ENCODE measurements at regions not wholly inside any gene's neighbourhood (a gene's known extent, or its start where the extent isn't known, plus 50 kb on each side); places are given as distances from the start of the nearest gene placed in this dataset.

DNA sequence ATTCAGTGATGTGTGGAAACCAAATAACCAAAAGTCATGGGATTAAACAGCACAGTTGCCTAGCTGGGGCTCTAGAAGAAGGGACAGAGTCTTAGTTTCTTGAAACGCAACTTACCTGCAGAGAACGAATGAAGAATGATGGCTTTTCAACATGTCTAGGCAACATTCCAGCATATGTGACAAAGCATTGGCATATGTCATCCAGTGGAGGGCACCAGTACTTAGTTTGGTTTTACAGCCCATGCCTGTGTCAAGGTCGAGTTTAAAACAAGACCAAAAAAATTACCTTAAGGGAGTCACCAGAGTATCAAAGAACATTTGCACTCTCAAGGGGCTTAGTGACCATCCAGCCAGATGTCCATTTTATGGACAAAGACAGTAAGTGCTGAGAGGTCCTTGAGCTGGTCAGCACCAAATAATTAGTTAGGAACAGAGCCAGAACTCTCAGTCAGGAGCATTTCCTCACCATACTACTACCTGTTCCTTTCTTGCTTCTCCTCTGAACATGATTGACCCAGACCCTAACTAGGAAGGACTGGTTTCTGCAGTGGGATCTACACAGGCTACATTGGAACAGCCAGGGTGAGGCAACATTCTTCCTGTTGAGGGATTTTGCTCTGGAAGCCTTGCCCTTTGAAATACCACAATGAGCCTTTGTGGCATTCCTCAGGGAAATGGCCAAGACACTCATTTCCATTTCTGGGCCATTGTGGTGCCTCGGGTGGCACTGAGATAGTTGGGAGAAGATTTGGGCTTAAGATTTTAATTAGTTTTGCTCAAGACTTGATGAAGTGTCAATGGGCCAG is 75.4 kb upstream of the ANKH start:
- TF ChIP-seq, protein P1, sequence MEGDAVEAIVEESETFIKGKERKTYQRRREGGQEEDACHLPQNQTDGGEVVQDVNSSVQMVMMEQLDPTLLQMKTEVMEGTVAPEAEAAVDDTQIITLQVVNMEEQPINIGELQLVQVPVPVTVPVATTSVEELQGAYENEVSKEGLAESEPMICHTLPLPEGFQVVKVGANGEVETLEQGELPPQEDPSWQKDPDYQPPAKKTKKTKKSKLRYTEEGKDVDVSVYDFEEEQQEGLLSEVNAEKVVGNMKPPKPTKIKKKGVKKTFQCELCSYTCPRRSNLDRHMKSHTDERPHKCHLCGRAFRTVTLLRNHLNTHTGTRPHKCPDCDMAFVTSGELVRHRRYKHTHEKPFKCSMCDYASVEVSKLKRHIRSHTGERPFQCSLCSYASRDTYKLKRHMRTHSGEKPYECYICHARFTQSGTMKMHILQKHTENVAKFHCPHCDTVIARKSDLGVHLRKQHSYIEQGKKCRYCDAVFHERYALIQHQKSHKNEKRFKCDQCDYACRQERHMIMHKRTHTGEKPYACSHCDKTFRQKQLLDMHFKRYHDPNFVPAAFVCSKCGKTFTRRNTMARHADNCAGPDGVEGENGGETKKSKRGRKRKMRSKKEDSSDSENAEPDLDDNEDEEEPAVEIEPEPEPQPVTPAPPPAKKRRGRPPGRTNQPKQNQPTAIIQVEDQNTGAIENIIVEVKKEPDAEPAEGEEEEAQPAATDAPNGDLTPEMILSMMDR (IDR thresholded peaks at IDR 0.05; ENCODE audit: insufficient read depth, low read depth, low read length): no peak
- no peak for TF ChIP-seq EZH2 (IDR thresholded peaks at IDR 0.05; ENCODE audit: insufficient read depth, low read length)

Measured in astrocyte (in vitro differentiated cells and primary cell).